Hematopoietic multipotent progenitor cell treated with erythropoietin and hydrocortisone succinate and interleukin-3 and kit ligand, for 8 days (in vitro differentiated cells): ENCODE measurements at regions not wholly inside any gene's neighbourhood (a gene's known extent, or its start where the extent isn't known, plus 50 kb on each side); places are given as distances from the start of the nearest gene placed in this dataset.

Source experiments
- DNase-seq: peaks from one replicate; pipeline ENCODE4 v3.0.0-alpha.2; 2015

GRCh38 chr13:84243340-84243739 is 361.1 kb upstream of the SLITRK1 start:
- no peak for DNase-seq

GRCh38 chr13:84239032-84239431 is 356.8 kb upstream of the SLITRK1 start:
- no peak for DNase-seq

- DNase-seq = no peak
These were observed 356.1 kb upstream of the SLITRK1 start for GRCh38 chr13:84238381-84238780.

GRCh38 chr13:84237143-84237542 is 354.9 kb upstream of the SLITRK1 start:
- DNase-seq = no peak

GRCh38 chr13:84234416-84234815 is 352.1 kb upstream of the SLITRK1 start:
- no peak for DNase-seq

- DNase-seq = no peak
These were observed 348.3 kb upstream of the SLITRK1 start for GRCh38 chr13:84230568-84230967.

- DNase-seq = no peak
These were observed 328.8 kb upstream of the SLITRK1 start for GRCh38 chr13:84211048-84211447.

- DNase-seq = no peak
These were observed 326.1 kb upstream of the SLITRK1 start for GRCh38 chr13:84208246-84208910.

- no peak for DNase-seq
These were observed 325.2 kb upstream of the SLITRK1 start for GRCh38 chr13:84207509-84207908.

GRCh38 chr13:84200971-84201370 is 318.7 kb upstream of the SLITRK1 start:
- DNase-seq = no peak

GRCh38 chr13:84192125-84192524 is 309.9 kb upstream of the SLITRK1 start:
- no peak for DNase-seq

- DNase-seq = no peak
These were observed 308.9 kb upstream of the SLITRK1 start for GRCh38 chr13:84191139-84191538.

GRCh38 chr13:84187626-84188025 is 305.4 kb upstream of the SLITRK1 start:
- DNase-seq = no peak

GRCh38 chr13:84139561-84140158 is 257.4 kb upstream of the SLITRK1 start:
- DNase-seq = no peak

GRCh38 chr13:84137292-84137691 is 255.0 kb upstream of the SLITRK1 start:
- peak; percentile 5 for DNase-seq

- no peak for DNase-seq
These were observed 254.3 kb upstream of the SLITRK1 start for GRCh38 chr13:84136582-84136981.

GRCh38 chr13:84132491-84132890 is 250.2 kb upstream of the SLITRK1 start:
- no peak for DNase-seq

GRCh38 chr13:84131249-84131648 is 249.0 kb upstream of the SLITRK1 start:
- DNase-seq = no peak

- DNase-seq = no peak
These were observed 248.3 kb upstream of the SLITRK1 start for GRCh38 chr13:84130495-84131114.

GRCh38 chr13:84129966-84130365 is 247.7 kb upstream of the SLITRK1 start:
- no peak for DNase-seq

GRCh38 chr13:84127597-84128128 is 245.4 kb upstream of the SLITRK1 start:
- DNase-seq = no peak

- DNase-seq = peak; percentile 20
These were observed 244.4 kb upstream of the SLITRK1 start for GRCh38 chr13:84126671-84127171.

- no peak for DNase-seq
These were observed 239.2 kb upstream of the SLITRK1 start for GRCh38 chr13:84121456-84121855.

GRCh38 chr13:84118839-84119409 is 236.7 kb upstream of the SLITRK1 start:
- DNase-seq = no peak
